H9 (cell line): ENCODE measurements at regions not wholly inside any gene's neighbourhood (a gene's known extent, or its start where the extent isn't known, plus 50 kb on each side); places are given as distances from the start of the nearest gene placed in this dataset.

ENCODE experiments used
- DNase-seq: peaks from one replicate; pipeline ENCODE4 v3.0.0-alpha.2; 2017
- H2AFZ ChIP-seq: one replicate; pipeline ENCODE4 v1.6.1; 2013; ENCODE audit warnings: mild to moderate bottlenecking, low read length, control low read depth, moderate library complexity
- H2AK5ac ChIP-seq: 2 replicates; pipeline ENCODE4 v1.6.1; 2013; ENCODE audit warnings: low read length, control low read depth, mixed read lengths; ENCODE audit not compliant: insufficient read length
- H2BK120ac ChIP-seq: one replicate; pipeline ENCODE4 v1.6.1; 2013; ENCODE audit warnings: low read depth, mild to moderate bottlenecking, low read length, control low read depth, inconsistent platforms; ENCODE audit not compliant: poor library complexity, severe bottlenecking
- H2BK12ac ChIP-seq: 2 replicates; pipeline ENCODE4 v1.6.1; 2013; ENCODE audit warnings: low read length, control low read depth, mixed read lengths, low read depth; ENCODE audit not compliant: insufficient read length
- H2BK15ac ChIP-seq: 2 replicates; pipeline ENCODE4 v1.6.1; 2013; ENCODE audit warnings: low read depth, low read length, control low read depth
- H2BK20ac ChIP-seq: one replicate; pipeline ENCODE4 v1.6.1; 2013; ENCODE audit warnings: low read depth, mild to moderate bottlenecking, low read length, control low read depth, inconsistent platforms; ENCODE audit not compliant: poor library complexity, severe bottlenecking
- H2BK5ac ChIP-seq: 2 replicates; pipeline ENCODE4 v1.6.1; 2013; ENCODE audit warnings: low read length, control low read depth, mixed read lengths; ENCODE audit not compliant: insufficient read length
- H3K14ac ChIP-seq: 2 replicates; pipeline ENCODE4 v1.6.1; 2013; ENCODE audit warnings: low read length, control low read depth; ENCODE audit not compliant: insufficient read depth
- H3K18ac ChIP-seq: 2 replicates; pipeline ENCODE4 v1.6.1; 2013; ENCODE audit warnings: low read depth, mild to moderate bottlenecking, mixed read lengths, low read length, control low read depth; ENCODE audit not compliant: insufficient read length
- H3K23ac ChIP-seq: 2 replicates; pipeline ENCODE4 v1.6.1; 2013; ENCODE audit warnings: low read length, control low read depth, mixed read lengths, low read depth; ENCODE audit not compliant: insufficient read length
- H3K23me2 ChIP-seq: 2 replicates; pipeline ENCODE4 v1.6.1; 2013; ENCODE audit warnings: low read depth, mild to moderate bottlenecking, mixed read lengths, low read length, control low read depth; ENCODE audit not compliant: insufficient read length, poor library complexity, severe bottlenecking
- H3K27ac ChIP-seq: 2 replicates; pipeline ENCODE4 v1.5.1; 2013; ENCODE audit warnings: low read length, control low read depth, mixed read lengths, low read depth; ENCODE audit not compliant: insufficient read length
- H3K27me3 ChIP-seq: 2 replicates; pipeline ENCODE4 v1.6.1; 2013; ENCODE audit warnings: low read length, control low read depth, inconsistent platforms; ENCODE audit not compliant: insufficient read depth
- H3K4ac ChIP-seq: 2 replicates; pipeline ENCODE4 v1.6.1; 2013; ENCODE audit warnings: low read depth, mild to moderate bottlenecking, control low read depth, inconsistent platforms, low read length, moderate library complexity
- H3K4me1 ChIP-seq: 2 replicates; pipeline ENCODE4 v1.6.1; 2013; ENCODE audit warnings: low read length, control low read depth, inconsistent platforms; ENCODE audit not compliant: insufficient read depth
- H3K4me2 ChIP-seq: 2 replicates; pipeline ENCODE4 v1.6.1; 2013; ENCODE audit warnings: low read length, control low read depth, mixed read lengths; ENCODE audit not compliant: insufficient read length, insufficient read depth
- H3K56ac ChIP-seq: 2 replicates; pipeline ENCODE4 v1.6.1; 2013; ENCODE audit warnings: low read depth, mild to moderate bottlenecking, mixed read lengths, low read length, control low read depth; ENCODE audit not compliant: insufficient read length
- H3K79me1 ChIP-seq: 2 replicates; pipeline ENCODE4 v1.6.1; 2013; ENCODE audit warnings: low read depth, mild to moderate bottlenecking, moderate library complexity, low read length, control low read depth, inconsistent platforms; ENCODE audit not compliant: insufficient read depth, poor library complexity, severe bottlenecking
- H3K79me2 ChIP-seq: 2 replicates; pipeline ENCODE4 v1.6.1; 2013; ENCODE audit warnings: low read length, control low read depth, inconsistent platforms; ENCODE audit not compliant: insufficient read depth
- H3K9ac ChIP-seq: 2 replicates; pipeline ENCODE4 v1.6.1; 2013; ENCODE audit warnings: low read length, control low read depth, mixed read lengths; ENCODE audit not compliant: insufficient read length; ENCODE audit errors: extremely low read depth
- H3K9me3 ChIP-seq: one replicate; pipeline ENCODE4 v1.6.1; 2013; ENCODE audit warnings: low read depth, low read length, inconsistent platforms; ENCODE audit not compliant: control insufficient read depth
- H3T11ph ChIP-seq: one replicate; pipeline ENCODE4 v1.6.1; 2013; ENCODE audit warnings: mild to moderate bottlenecking, low read length, control low read depth, inconsistent platforms
- H4K20me1 ChIP-seq: one replicate; pipeline ENCODE4 v1.6.1; 2013; ENCODE audit not compliant: control insufficient read depth, insufficient read length, insufficient read depth
- H4K5ac ChIP-seq: 2 replicates; pipeline ENCODE4 v1.6.1; 2013; ENCODE audit warnings: low read depth, mild to moderate bottlenecking, mixed read lengths, low read length, control low read depth; ENCODE audit not compliant: insufficient read length
- H4K8ac ChIP-seq: replicated peaks from 2 replicates; pipeline ENCODE4 v1.6.1; 2013; ENCODE audit warnings: low read length, control low read depth, mixed read lengths, low read depth; ENCODE audit not compliant: insufficient read length
- H4K91ac ChIP-seq: 2 replicates; pipeline ENCODE4 v1.6.1; 2013; ENCODE audit warnings: low read depth, mild to moderate bottlenecking, moderate library complexity, mixed read lengths, low read length, control low read depth; ENCODE audit not compliant: insufficient read length
- H3K27ac Mint-ChIP-seq, 3 experiments: 2 replicates in 2 of 3; 3 replicates in 1 of 3; pipeline ENCODE4 v1.8.0; 2020 to 2021; ENCODE audit warnings: mixed read lengths in 3 of 3, mild to moderate bottlenecking in 1 of 3, moderate library complexity in 1 of 3
- H3K27me3 Mint-ChIP-seq: 2 replicates; pipeline ENCODE4 v1.8.0; 2021; ENCODE audit warnings: low read depth, mild to moderate bottlenecking, moderate library complexity, mixed read lengths
- H3K36me3 Mint-ChIP-seq, 3 experiments: 2 replicates in 2 of 3; 3 replicates in 1 of 3; pipeline ENCODE4 v1.8.0; 2020 to 2021; ENCODE audit warnings: low read depth in 3 of 3, mixed read lengths in 3 of 3; ENCODE audit not compliant: insufficient read depth in 1 of 3
- H3K4me1 Mint-ChIP-seq, 2 experiments: 2 replicates each; pipeline ENCODE4 v1.8.0; 2020; ENCODE audit warnings: mixed read lengths in 2 of 2
- H3K4me3 Mint-ChIP-seq, 2 experiments: 2 replicates in 1 of 2; 3 replicates in 1 of 2; pipeline ENCODE4 v1.8.0; 2020 to 2021; ENCODE audit warnings: mild to moderate bottlenecking in 2 of 2, mixed read lengths in 2 of 2, moderate library complexity in 1 of 2
- H3K9me3 Mint-ChIP-seq, 2 experiments: 2 replicates in 1 of 2; 3 replicates in 1 of 2; pipeline ENCODE4 v1.8.0; 2020; ENCODE audit warnings: mild to moderate bottlenecking in 2 of 2, mixed read lengths in 2 of 2, moderate library complexity in 1 of 2
- CTCF ChIP-seq: fragments of 200-600 bp; sonication (generic); conservative IDR thresholded peaks from 3 replicates; pipeline ENCODE4 v1.8.0; 2021; ENCODE audit warnings: antibody characterized with exemption, mild to moderate bottlenecking
- WGBS: extraction: QIAGEN DNeasy Blood & Tissue Kit; methylation state at CpG from one replicate; pipeline ENCODE4 v1.1.7; 2013; ENCODE audit warnings: missing lambda C conversion rate, low lambda C conversion rate, mixed read lengths; ENCODE audit not compliant: insufficient read length; ENCODE audit errors: extremely low coverage; 5-methylcytosine and 5-hydroxymethylcytosine counted together

- no peak overlapping the region for H4K8ac ChIP-seq
- H3T11ph ChIP-seq: no peak overlapping the region
- WGBS: no CpG with 5 or more reads among the region's 1 CpG
- no peak overlapping the region for H2BK120ac ChIP-seq
- no peak overlapping the region for H4K91ac ChIP-seq
- no peak overlapping the region for H2BK20ac ChIP-seq
- no peak overlapping the region for H3K14ac ChIP-seq
- no peaks in the 10 kb centered on the region; the same call in 1 of the 2 replicates for H3K27me3 ChIP-seq
- H3K18ac ChIP-seq: no peak overlapping the region
- no peak overlapping the region for H2AFZ ChIP-seq
- H2BK5ac ChIP-seq: no peak overlapping the region
- no peak for DNase-seq
- H3K9me3 ChIP-seq: no peaks in the 10 kb centered on the region
- H3K27ac ChIP-seq: no peak overlapping the region
- no peak overlapping the region for H4K5ac ChIP-seq
- no peak overlapping the region for H2BK15ac ChIP-seq
- no peak overlapping the region for H2AK5ac ChIP-seq
- no peak overlapping the region for H3K23ac ChIP-seq
- H3K9me3 Mint-ChIP-seq: peaks cover 4 to 20% of the 10 kb centered on the region in 2 experiments; a peak in 4 of 5 replicates
- H3K9ac ChIP-seq: no peak overlapping the region
- no peaks in the 10 kb centered on the region; the same call in 1 of the 2 replicates for H3K27me3 Mint-ChIP-seq
- no peak overlapping the region for H2BK12ac ChIP-seq
- H3K36me3 Mint-ChIP-seq: peaks cover 8 to 20% (median 9%) of the 10 kb centered on the region in 3 experiments; a peak in 6 of 7 replicates
- H3K4me1 ChIP-seq: no peaks in the 10 kb centered on the region; the same call in 1 of the 2 replicates
- no peak overlapping the region for H3K4me2 ChIP-seq
- no peaks in the 10 kb centered on the region for H4K20me1 ChIP-seq
- H3K79me1 ChIP-seq: no peaks in the 10 kb centered on the region
- H3K4me1 Mint-ChIP-seq: peaks cover 16% of the 10 kb centered on the region in 2 experiments
- no peak overlapping the region for H3K4ac ChIP-seq
- TF ChIP-seq CTCF: no peak
- no peaks in the 10 kb centered on the region for H3K23me2 ChIP-seq
- H3K4me3 Mint-ChIP-seq: no peak overlapping the region
- no peak overlapping the region for H3K27ac Mint-ChIP-seq
- H3K79me2 ChIP-seq: no peaks in the 10 kb centered on the region
- H3K56ac ChIP-seq: no peak overlapping the region
Observed at GRCh38 chr4:123638834-123639233, 242.2 kb downstream of the SPRY1 start.
